Right lobe of liver (tissue), 6 donors: ENCODE measurements at regions not wholly inside any gene's neighbourhood (a gene's known extent, or its start where the extent isn't known, plus 50 kb on each side); places are given as distances from the start of the nearest gene placed in this dataset.

Experiments
- ATAC-seq, 4 donors: fragments of 200-7000 bp; cut with Tn5 transposase; one replicate each; pipeline ENCODE4 v1.9.1; 2020; ENCODE audit warnings: mild to moderate bottlenecking in 4 of 4, moderate library complexity in 4 of 4
- DNase-seq, 3 donors: peaks; one replicate each; pipeline ENCODE4 v3.0.0-alpha.2; 2020
- H3K27ac ChIP-seq, 3 donors: fragments of 200-600 bp; one replicate each; pipeline ENCODE4 v1.8.0; 2022
- H3K27me3 ChIP-seq, 2 donors: fragments of 200-600 bp; one replicate each; pipeline ENCODE4 v1.8.0; 2022
- H3K36me3 ChIP-seq, 4 donors: fragments of 200-600 bp; sonication (generic) in 1 of 4; one replicate each; pipeline versions ENCODE4 v1.5.1 to v1.8.0; 2017 to 2022; ENCODE audit warnings: control low read depth in 1 of 4
- H3K4me1 ChIP-seq, 4 donors: fragments of 200-600 bp; sonication (generic) in 1 of 4; one replicate each; pipeline versions ENCODE4 v1.5.1 to v1.8.0; 2017 to 2022; ENCODE audit warnings: control low read depth in 1 of 4
- H3K4me3 ChIP-seq, 3 donors: fragments of 200-600 bp; one replicate each; pipeline ENCODE4 v1.8.0; 2022
- H3K9me3 ChIP-seq, 4 donors: fragments of 200-600 bp; sonication (generic) in 1 of 4; one replicate each; pipeline versions ENCODE4 v1.5.1 to v1.8.0; 2017 to 2022; ENCODE audit warnings: control low read depth in 1 of 4
- POLR2A ChIP-seq: fragments of 450-650 bp; IDR thresholded peaks from one replicate; pipeline ENCODE4 v1.6.1; 2017; ENCODE audit warnings: antibody characterized with exemption, mild to moderate bottlenecking
- WGBS: methylation state at CpG from one replicate; pipeline ENCODE4 v1.1.6; 2018; ENCODE audit warnings: low coverage, low lambda C conversion rate; ENCODE audit not compliant: insufficient coverage; ENCODE audit errors: missing lambda C conversion rate; 5-methylcytosine and 5-hydroxymethylcytosine counted together
- intact Hi-C, 2 donors: fragments of 100-400 bp; cut with DNase I; formaldehyde crosslinking; loops; one replicate each; pipeline versions ENCODE4 v1.11.2 to v1.14.1; 2022
- TF ChIP-seq, protein P1 (sequence below), 4 donors: fragments of 200-600 bp in 3 of 4; fragments of 450-650 bp in 1 of 4; IDR thresholded peaks; one replicate each; pipeline versions ENCODE4 v1.5.1 to v1.8.0; 2016 to 2022; ENCODE audit warnings: antibody characterized with exemption in 4 of 4, mild to moderate bottlenecking in 2 of 4
- donor health status: DM: no; HTN: yes; CAD: no.
- donor health status: DM: no; HTN: no; CAD: no.
- donor health status: DM: no; HTN: no; CAD: no.
- donor health status: DM: no; HTN: yes; CAD: no.
- donor health status: DM: no; HTN: yes; CAD: no.

DNA sequence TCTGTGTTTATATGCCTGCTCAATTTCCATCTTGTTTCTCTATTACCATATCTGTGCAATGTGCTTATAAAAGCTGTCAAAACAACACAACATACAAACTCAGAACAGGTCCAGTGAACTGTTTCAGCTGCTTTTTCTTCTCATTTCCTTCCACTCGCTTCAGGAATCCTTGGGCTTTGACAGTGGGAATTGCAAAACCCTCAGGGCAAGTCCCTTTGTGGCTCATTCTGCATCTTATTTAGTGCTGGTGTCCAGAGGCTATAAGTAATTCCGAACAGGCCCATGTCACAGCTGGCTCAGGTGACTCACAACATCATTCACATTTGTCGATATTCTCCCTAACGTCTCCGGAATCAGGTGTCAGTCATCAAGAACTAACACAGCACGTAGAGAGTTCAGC is 309.9 kb upstream of the ZNF521 start:
- Histone ChIP-seq H3K9me3 (no peaks in the 10 kb centered on the region), H3K4me1 (no peaks in the 10 kb centered on the region), H3K27me3 (no peaks in the 10 kb centered on the region), H3K36me3 (no peaks in the 10 kb centered on the region), H3K4me3 (no peak overlapping the region), H3K27ac (no peak overlapping the region)
- no peak for TF ChIP-seq POLR2A
- TF ChIP-seq, protein P1, sequence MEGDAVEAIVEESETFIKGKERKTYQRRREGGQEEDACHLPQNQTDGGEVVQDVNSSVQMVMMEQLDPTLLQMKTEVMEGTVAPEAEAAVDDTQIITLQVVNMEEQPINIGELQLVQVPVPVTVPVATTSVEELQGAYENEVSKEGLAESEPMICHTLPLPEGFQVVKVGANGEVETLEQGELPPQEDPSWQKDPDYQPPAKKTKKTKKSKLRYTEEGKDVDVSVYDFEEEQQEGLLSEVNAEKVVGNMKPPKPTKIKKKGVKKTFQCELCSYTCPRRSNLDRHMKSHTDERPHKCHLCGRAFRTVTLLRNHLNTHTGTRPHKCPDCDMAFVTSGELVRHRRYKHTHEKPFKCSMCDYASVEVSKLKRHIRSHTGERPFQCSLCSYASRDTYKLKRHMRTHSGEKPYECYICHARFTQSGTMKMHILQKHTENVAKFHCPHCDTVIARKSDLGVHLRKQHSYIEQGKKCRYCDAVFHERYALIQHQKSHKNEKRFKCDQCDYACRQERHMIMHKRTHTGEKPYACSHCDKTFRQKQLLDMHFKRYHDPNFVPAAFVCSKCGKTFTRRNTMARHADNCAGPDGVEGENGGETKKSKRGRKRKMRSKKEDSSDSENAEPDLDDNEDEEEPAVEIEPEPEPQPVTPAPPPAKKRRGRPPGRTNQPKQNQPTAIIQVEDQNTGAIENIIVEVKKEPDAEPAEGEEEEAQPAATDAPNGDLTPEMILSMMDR (IDR thresholded peaks at IDR 0.05): no peak
- 55% methylated on average over 6 of the region's 6 CpGs for WGBS
- intact Hi-C loops: no loop called here
- ATAC-seq (no peak), DNase-seq (no peak)

DNA sequence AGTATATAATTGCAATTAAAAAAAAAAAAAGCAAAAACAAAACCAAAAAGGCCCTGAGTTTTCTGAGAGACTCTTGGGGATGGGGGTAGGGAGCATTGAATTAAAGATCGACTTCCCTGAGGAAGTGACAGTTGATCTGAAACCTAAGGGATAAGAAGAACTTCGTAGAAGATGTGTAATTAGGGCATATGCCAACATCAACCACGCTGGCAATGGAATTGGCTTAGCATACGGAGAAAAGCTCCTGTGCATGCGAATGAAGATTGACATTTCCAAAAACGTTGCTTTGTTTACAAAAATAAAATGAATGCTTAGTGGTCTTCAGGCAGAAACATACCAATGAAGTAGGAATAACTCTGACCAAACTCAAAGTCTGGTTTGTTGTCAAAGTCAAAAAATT is 307.6 kb upstream of the ZNF521 start:
- 62% methylated on average over 6 of the region's 6 CpGs for WGBS
- TF ChIP-seq, protein P1 (IDR thresholded peaks at IDR 0.05): no peak
- no peak for TF ChIP-seq POLR2A
- H3K4me1 ChIP-seq: no peaks in the 10 kb centered on the region
- H3K9me3 ChIP-seq: no peaks in the 10 kb centered on the region
- H3K27ac ChIP-seq: no peak overlapping the region
- intact Hi-C loops: no loop called here
- ATAC-seq (no peak), DNase-seq (no peak)
- no peak overlapping the region for H3K4me3 ChIP-seq
- H3K36me3 ChIP-seq: no peaks in the 10 kb centered on the region
- no peaks in the 10 kb centered on the region for H3K27me3 ChIP-seq

DNA sequence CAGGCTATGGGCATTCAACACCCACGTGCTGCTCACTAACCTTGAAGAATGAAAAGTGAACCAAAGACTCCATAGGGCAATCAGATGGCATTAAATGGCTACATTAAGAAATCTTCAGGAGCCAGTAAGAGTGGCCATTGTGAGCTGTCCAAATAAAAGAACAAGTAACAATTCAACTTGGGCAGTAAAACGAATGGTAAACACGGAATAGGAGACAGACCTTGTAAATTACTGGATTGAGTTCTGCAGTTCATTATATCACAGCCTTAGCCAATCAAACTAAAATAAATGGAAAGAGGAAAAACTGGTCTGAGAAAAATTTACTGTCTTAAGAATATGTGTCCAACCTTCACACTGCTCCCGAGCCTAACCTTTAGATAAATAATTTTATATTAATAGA is 306.5 kb upstream of the ZNF521 start:
- DNase-seq: no peak
- no peaks in the 10 kb centered on the region for H3K4me1 ChIP-seq
- no peak for TF ChIP-seq POLR2A
- TF ChIP-seq, protein P1 (IDR thresholded peaks at IDR 0.05): no peak
- intact Hi-C loops: no loop called here
- no peaks in the 10 kb centered on the region for H3K9me3 ChIP-seq
- ATAC-seq: no peak
- no peaks in the 10 kb centered on the region for H3K27me3 ChIP-seq
- H3K36me3 ChIP-seq: no peaks in the 10 kb centered on the region
- H3K4me3 ChIP-seq: no peak overlapping the region
- 61% methylated on average over 4 of the region's 4 CpGs for WGBS
- no peak overlapping the region for H3K27ac ChIP-seq

DNA sequence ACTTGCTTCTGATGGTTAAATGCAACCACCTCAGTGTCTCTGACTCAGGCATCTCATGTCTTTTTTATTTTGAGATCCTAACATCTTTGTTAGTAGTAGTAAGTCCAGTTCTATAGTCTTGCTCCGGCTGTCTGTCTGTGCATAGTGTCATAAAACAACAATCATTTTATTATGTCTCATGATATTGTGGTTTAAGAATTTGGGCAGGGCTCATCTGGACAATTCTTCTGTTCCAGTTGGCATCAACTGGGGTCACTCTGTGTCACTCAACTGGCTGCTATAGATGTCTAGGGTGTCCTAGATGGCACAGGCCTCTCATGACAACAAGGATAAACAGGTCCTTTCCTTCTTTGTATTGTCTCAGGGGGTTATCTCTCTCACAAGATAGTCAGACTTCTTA is 299.6 kb upstream of the ZNF521 start:
- intact Hi-C loops: no loop called here
- DNase-seq (no peak), ATAC-seq (no peak)
- Histone ChIP-seq H3K27me3 (no peaks in the 10 kb centered on the region), H3K4me1 (no peaks in the 10 kb centered on the region), H3K9me3 (no peaks in the 10 kb centered on the region), H3K27ac (no peak overlapping the region), H3K4me3 (no peak overlapping the region), H3K36me3 (no peaks in the 10 kb centered on the region)
- TF ChIP-seq POLR2A: no peak
- TF ChIP-seq, protein P1 (IDR thresholded peaks at IDR 0.05): no peak
- 83% methylated on average over 1 of the region's 1 CpG for WGBS
